RWPE2 (cell line): ENCODE measurements at regions not wholly inside any gene's neighbourhood (a gene's known extent, or its start where the extent isn't known, plus 50 kb on each side); places are given as distances from the start of the nearest gene placed in this dataset.

Source experiments
- ATAC-seq: fragments of 200-7000 bp; cut with Tn5 transposase; 3 replicates; pipeline ENCODE4 v1.9.1; 2021; ENCODE audit warnings: low read depth
- DNase-seq: peaks from one replicate; pipeline ENCODE4 v3.0.0-alpha.2; 2020; ENCODE audit warnings: low spot score
- H3K27ac ChIP-seq: fragments of 450-650 bp; 2 replicates; pipeline ENCODE4 v1.5.1; 2017; ENCODE audit warnings: mild to moderate bottlenecking; ENCODE audit not compliant: poor library complexity, severe bottlenecking
- H3K27me3 ChIP-seq: fragments of 250-450 bp; sonication (Bioruptor Pico); 2 replicates; pipeline ENCODE4 v1.5.1; 2021; ENCODE audit warnings: mild to moderate bottlenecking, moderate library complexity; ENCODE audit not compliant: insufficient read depth, poor library complexity, severe bottlenecking
- H3K36me3 ChIP-seq: fragments of 250-450 bp; sonication (Bioruptor Pico); 2 replicates; pipeline ENCODE4 v1.5.1; 2020; ENCODE audit warnings: low read depth, mild to moderate bottlenecking, moderate library complexity
- H3K4me1 ChIP-seq: fragments of 250-450 bp; sonication (Bioruptor Pico); 2 replicates; pipeline ENCODE4 v1.5.1; 2021; ENCODE audit warnings: mild to moderate bottlenecking, moderate library complexity; ENCODE audit not compliant: insufficient read depth, poor library complexity, severe bottlenecking
- H3K4me3 ChIP-seq: fragments of 250-450 bp; sonication (Bioruptor Pico); 2 replicates; pipeline ENCODE4 v1.5.1; 2021; ENCODE audit warnings: mild to moderate bottlenecking, moderate library complexity; ENCODE audit not compliant: severe bottlenecking
- H3K9me3 ChIP-seq: fragments of 250-450 bp; sonication (Bioruptor Pico); 2 replicates; pipeline ENCODE4 v1.5.1; 2021; ENCODE audit warnings: mild to moderate bottlenecking, moderate library complexity; ENCODE audit not compliant: severe bottlenecking
- CTCF ChIP-seq: fragments of 450-650 bp; IDR thresholded peaks from one replicate; pipeline ENCODE4 v1.5.1; 2017; ENCODE audit warnings: mild to moderate bottlenecking, moderate library complexity; ENCODE audit not compliant: poor library complexity, severe bottlenecking

GRCh38 chrX:39891781-39892180 lies 206.0 kb downstream of the BCOR start:
- ATAC-seq (peak; percentile 91), DNase-seq (peak; percentile 65)
- Histone ChIP-seq H3K4me3 (no peak overlapping the region), H3K27me3 (no peaks in the 10 kb centered on the region), H3K4me1 (peaks cover 33% of the 10 kb centered on the region), H3K27ac (peak overlapping the region; percentile 86), H3K9me3 (no peaks in the 10 kb centered on the region), H3K36me3 (no peaks in the 10 kb centered on the region)
- TF ChIP-seq CTCF, result no peak

- no peak for ATAC-seq
Observed at GRCh38 chrX:39893417-39894338, 204.1 kb downstream of the BCOR start.

GRCh38 chrX:39894683-39895082 lies 203.1 kb downstream of the BCOR start:
- Histone ChIP-seq H3K4me1 (peaks cover 49% of the 10 kb centered on the region), H3K9me3 (no peaks in the 10 kb centered on the region), H3K27me3 (no peaks in the 10 kb centered on the region), H3K36me3 (no peaks in the 10 kb centered on the region), H3K27ac (peak overlapping the region; percentile 86), H3K4me3 (no peak overlapping the region)
- ATAC-seq, result peak; percentile 24; the same call in 1 of the 3 replicates
- no peak for TF ChIP-seq CTCF
- no peak for DNase-seq

More at GRCh38 chrX:39893417-39894338, 204.1 kb downstream of the BCOR start:
- no peaks in the 10 kb centered on the region for H3K9me3 ChIP-seq
- H3K27ac ChIP-seq, result peak overlapping the region; percentile 86
- no peaks in the 10 kb centered on the region for H3K27me3 ChIP-seq
- H3K36me3 ChIP-seq, result no peaks in the 10 kb centered on the region
- no peak for DNase-seq
- peaks cover 49% of the 10 kb centered on the region for H3K4me1 ChIP-seq
- TF ChIP-seq CTCF, result no peak
- H3K4me3 ChIP-seq, result no peak overlapping the region

- Histone ChIP-seq H3K27ac (peak overlapping the region; percentile 86), H3K36me3 (no peaks in the 10 kb centered on the region), H3K9me3 (no peaks in the 10 kb centered on the region), H3K4me3 (no peak overlapping the region), H3K4me1 (peaks cover 49% of the 10 kb centered on the region), H3K27me3 (no peaks in the 10 kb centered on the region)
- no peak for DNase-seq
- no peak for TF ChIP-seq CTCF
- ATAC-seq, result no peak; the same call in 2 of the 3 replicates
Observed at GRCh38 chrX:39895218-39896110, 202.3 kb downstream of the BCOR start.
